ENCODE measurements at regions not wholly inside any gene's neighbourhood (a gene's known extent, or its start where the extent isn't known, plus 50 kb on each side); places are given as distances from the start of the nearest gene placed in this dataset.

GRCh38 chr21:35896060-35896459 lies 164.3 kb downstream of the SETD4 start:
- DNase-seq (ENCODE audit: low read depth): no peak

- no peak for DNase-seq (ENCODE audit: low read depth)
These were observed 164.7 kb downstream of the SETD4 start for GRCh38 chr21:35895598-35895997.

GRCh38 chr21:35893156-35893555 lies 167.2 kb downstream of the SETD4 start:
- no peak for DNase-seq (ENCODE audit: low read depth)

- no peak for DNase-seq (ENCODE audit: low read depth)
These were observed 173.4 kb downstream of the SETD4 start for GRCh38 chr21:35886887-35887286.

GRCh38 chr21:35885942-35886541 lies 174.3 kb downstream of the SETD4 start:
- no peak for DNase-seq (ENCODE audit: low read depth)

GRCh38 chr21:35882791-35883240 lies 177.5 kb downstream of the SETD4 start:
- peak; percentile 25 for DNase-seq (ENCODE audit: low read depth)

GRCh38 chr21:35873441-35873840 lies 186.9 kb downstream of the SETD4 start:
- DNase-seq (ENCODE audit: low read depth): no peak

GRCh38 chr21:35871906-35872305 lies 188.4 kb downstream of the SETD4 start:
- DNase-seq (ENCODE audit: low read depth): no peak

GRCh38 chr21:35868869-35869223 lies 191.5 kb downstream of the SETD4 start:
- no peak for DNase-seq (ENCODE audit: low read depth)

GRCh38 chr21:35868005-35868868 lies 192.1 kb downstream of the SETD4 start:
- no peak for DNase-seq (ENCODE audit: low read depth)

GRCh38 chr21:35864039-35864438 lies 196.3 kb downstream of the SETD4 start:
- no peak for DNase-seq (ENCODE audit: low read depth)

- DNase-seq (ENCODE audit: low read depth): no peak
These were observed 197.4 kb downstream of the SETD4 start for GRCh38 chr21:35862969-35863368.

- no peak for DNase-seq (ENCODE audit: low read depth)
These were observed 198.7 kb downstream of the SETD4 start for GRCh38 chr21:35861661-35862060.

- no peak for DNase-seq (ENCODE audit: low read depth)
These were observed 200.0 kb downstream of the SETD4 start for GRCh38 chr21:35860189-35860869.

- DNase-seq (ENCODE audit: low read depth): no peak
These were observed 200.6 kb downstream of the SETD4 start for GRCh38 chr21:35859677-35860076.

- DNase-seq (ENCODE audit: low read depth): no peak
These were observed 203.2 kb downstream of the SETD4 start for GRCh38 chr21:35857095-35857494.

- no peak for DNase-seq (ENCODE audit: low read depth)
These were observed 204.8 kb downstream of the SETD4 start for GRCh38 chr21:35855484-35855883.

- no peak for DNase-seq (ENCODE audit: low read depth)
These were observed 206.0 kb downstream of the SETD4 start for GRCh38 chr21:35854281-35854680.

- DNase-seq (ENCODE audit: low read depth): no peak
These were observed 206.7 kb downstream of the SETD4 start for GRCh38 chr21:35853321-35854239.

GRCh38 chr21:35852820-35853219 lies 207.5 kb downstream of the SETD4 start:
- no peak for DNase-seq (ENCODE audit: low read depth)

- no peak for DNase-seq (ENCODE audit: low read depth)
These were observed 209.7 kb downstream of the SETD4 start for GRCh38 chr21:35850542-35851103.

Data from Daoy (cell line).